CD4-positive, alpha-beta T cell treated with Interleukin-17A for 1 hour (primary cell): ENCODE measurements at regions not wholly inside any gene's neighbourhood (a gene's known extent, or its start where the extent isn't known, plus 50 kb on each side); places are given as distances from the start of the nearest gene placed in this dataset.
"Not testable (repeated sequence)": the region's sequence is repeated elsewhere in the genome, so short reads cannot be mapped to it uniquely, and the experiment has no call there.

Source experiments
- DNase-seq: peaks from one replicate; pipeline ENCODE4 v3.0.0-alpha.2; 2020

- no peak for DNase-seq
Observed at GRCh38 chr3:56954125-56954524, 106.3 kb upstream of the SPATA12 start.

DNA sequence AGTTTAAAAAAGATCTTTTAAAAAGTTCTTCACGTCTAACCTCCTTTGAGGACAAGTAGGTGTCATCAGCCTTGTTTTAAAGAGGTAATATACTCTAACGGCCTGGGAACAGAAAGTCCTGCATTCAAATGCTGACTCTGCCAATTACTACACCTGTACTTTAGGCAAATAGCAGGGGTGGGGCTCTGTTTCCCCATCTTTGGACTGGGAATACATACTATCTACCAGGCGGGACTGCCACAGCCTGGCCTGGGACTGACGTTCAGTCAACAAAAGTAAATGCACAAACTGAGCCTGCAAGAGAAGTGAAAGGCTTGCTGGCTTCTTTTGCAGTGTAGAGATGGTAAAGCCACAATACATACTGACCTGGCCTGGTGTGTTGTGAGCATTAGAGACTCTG is 107.6 kb upstream of the SPATA12 start:
- no peak for DNase-seq

DNA sequence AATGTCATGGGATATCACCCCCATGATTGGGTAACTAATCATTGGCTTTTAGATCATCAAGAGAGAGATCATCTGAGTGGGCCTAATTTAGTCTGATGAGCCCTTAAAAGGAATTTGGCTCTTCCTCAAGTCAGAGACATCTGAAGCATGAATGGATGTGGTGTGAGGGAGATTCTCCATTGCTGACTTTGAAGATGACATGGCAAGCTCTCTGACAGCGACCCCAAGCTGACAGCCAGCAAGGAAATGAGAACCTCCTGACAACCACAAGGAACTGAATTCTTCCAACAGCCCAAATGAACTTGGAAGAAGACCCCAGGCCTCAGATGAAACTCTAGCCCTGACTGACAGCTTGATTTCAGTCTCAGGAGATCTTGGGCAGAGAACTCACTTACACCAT is 108.4 kb upstream of the SPATA12 start:
- no peak for DNase-seq

GRCh38 chr3:56951366-56951765 is 109.1 kb upstream of the SPATA12 start:
- no peak for DNase-seq

- not testable (repeated sequence) for DNase-seq
Observed at GRCh38 chr3:56945378-56945777, 115.1 kb upstream of the SPATA12 start.

DNA sequence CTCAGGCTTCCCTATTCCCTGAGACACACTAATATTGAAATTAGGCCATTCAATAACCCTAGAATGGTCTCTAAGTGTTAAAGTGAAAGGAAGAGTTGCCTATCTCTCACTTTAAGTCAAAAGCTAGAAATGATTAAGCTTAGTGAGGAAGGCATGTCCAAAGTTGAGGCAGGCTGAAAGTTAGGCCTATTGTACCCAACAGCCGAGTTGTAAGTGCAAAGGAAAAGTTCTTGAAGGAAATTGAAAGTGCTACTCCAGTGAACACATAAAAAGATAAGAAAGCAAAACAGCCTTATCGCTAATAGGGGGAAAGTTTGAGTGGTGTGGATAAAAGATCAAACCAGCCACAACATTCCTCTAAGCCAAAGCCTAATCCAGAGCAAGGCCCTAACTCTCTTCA is 117.9 kb upstream of the SPATA12 start:
- no peak for DNase-seq

- DNase-seq: no peak
Observed at GRCh38 chr3:56940976-56941375, 119.5 kb upstream of the SPATA12 start.

- no peak for DNase-seq
Observed at GRCh38 chr3:56940321-56940720, 120.1 kb upstream of the SPATA12 start.

DNA sequence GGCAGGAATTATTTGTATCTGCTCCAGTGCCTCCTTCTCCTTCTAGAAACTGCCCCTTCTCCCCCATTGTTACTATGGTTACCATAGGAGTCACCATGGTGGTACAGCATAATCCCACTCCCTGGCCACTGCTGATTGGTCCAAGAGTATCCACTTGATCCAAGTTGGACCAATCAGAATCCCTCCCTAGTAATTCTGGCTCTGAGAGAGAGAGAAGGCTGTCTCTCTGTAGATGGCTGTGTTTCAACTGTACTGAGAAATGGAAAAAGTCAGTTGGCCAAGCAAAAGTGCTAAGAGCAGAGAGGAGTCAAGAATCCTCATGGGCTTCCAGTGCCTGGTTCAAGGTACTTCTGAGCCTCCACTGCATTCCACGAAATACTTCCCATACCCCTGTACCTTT is 120.6 kb upstream of the SPATA12 start:
- no peak for DNase-seq

DNA sequence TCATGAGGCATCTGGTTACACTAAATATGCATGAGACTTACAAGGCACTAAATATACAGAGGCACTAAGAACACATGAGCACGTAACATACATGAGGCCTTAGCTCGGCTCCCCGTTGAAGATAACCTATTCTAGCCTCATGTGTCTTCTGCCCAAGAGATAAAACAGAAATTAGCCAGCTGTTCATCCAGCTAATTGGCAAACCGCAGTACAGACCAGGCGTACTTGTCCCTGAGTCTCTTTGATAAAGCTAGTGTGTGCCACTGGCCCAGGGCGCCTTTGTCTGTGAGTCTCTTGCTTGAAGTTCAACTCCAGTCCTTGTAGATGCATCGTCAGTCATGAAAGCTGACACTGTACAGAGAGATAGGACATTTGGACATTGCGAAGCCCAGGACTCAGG is 121.9 kb upstream of the SPATA12 start:
- DNase-seq: no peak

- no peak for DNase-seq
Observed at GRCh38 chr3:56937580-56937979, 122.9 kb upstream of the SPATA12 start.

GRCh38 chr3:56935811-56936210 is 124.7 kb upstream of the SPATA12 start:
- DNase-seq: no peak

- not testable (repeated sequence) for DNase-seq
Observed at GRCh38 chr3:56934481-56934880, 126.0 kb upstream of the SPATA12 start.

DNA sequence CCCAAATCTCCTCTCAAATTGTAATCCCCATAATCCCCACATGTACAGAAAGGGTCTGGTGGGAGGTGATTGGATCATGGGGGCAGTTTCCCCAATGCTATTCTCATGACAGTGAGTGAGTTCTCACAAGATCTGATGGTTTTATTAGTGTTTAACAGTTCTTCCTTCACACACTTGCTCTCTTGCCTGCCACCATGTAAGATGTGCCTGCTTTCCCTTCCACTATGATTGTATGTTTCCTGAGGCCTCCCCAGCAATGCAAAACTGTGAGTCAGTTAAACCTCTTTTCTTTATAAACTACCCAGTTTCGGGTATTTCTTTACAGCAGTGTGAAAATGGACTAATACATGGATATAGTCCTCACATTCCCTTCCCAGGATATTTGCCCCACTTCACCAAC is 126.7 kb upstream of the SPATA12 start:
- no peak for DNase-seq

- no peak for DNase-seq
Observed at GRCh38 chr3:56932866-56933265, 127.6 kb upstream of the SPATA12 start.

DNA sequence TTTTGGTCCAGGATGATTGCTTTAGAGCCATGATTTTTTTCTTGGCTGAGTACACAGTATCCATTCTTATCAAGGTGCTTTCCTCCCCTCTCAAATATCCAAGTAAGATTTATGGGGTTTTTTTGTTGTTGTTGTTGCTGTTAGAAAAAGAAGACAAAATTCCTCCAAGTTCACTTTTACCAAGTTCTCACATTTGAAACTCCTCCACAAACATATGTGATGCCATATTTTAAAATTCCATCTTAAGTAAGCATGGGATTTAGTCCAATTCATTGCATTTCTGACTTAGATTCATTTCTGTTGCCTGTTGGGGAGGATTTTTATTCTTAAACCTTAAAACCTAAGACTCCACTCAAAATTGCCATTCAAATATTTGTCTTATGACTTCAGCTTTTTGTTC is 128.6 kb upstream of the SPATA12 start:
- no peak for DNase-seq

DNA sequence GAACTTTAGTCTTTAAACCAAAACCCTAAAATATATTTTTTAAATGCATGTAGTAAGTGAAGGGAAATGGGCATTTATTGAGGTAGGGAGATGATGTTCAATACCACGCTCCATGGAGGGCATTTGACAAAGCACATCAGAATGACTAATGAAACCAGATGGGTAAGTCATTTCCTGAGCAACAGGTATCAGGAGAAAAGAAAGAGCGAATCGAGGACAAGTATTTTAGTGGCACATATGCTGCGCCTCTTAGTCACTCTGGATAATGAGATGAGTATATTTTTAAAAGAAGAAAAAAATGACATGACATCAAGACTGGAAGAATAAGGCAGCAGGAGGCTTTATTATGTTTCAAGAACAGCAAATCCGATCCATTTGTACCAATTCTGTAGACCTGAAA is 129.0 kb upstream of the ARHGEF3 start:
- no peak for DNase-seq

DNA sequence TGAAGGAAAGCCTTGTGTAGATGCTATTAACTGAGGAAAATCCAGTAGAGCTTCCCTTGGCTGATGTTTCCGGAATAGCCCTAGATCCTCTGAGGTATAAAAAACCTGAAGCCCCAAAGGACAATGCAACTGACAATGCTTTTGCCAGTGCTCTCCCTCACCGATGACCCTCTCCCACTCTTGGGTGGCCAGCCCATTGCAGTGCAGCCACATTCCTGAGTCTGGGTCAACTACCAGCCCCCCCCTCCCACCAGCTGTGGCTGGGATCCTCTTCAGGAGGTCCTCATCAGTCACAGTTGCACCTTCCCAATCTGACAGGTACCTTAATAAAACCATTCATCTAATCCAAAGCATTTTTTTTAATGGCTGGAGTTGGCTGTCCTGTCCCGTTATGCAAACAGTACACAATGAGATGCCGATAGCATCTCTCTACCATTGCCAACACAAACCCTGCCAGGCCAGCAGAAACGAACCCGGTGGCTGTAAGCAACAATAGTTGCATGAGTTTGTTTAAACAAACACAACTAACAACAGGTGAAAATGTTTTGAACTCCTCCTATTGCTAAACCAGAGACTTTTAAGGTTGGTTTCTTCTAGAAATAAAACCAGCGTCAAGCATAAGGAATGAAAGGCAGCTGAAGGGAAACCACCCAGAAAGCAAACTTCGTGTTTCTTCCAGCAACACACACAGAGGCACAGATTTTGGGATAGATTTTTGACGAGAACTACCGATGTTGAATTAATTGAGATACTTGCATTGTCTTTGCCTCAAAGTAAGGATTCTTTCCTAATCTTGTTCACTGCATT is 128.3 kb upstream of the ARHGEF3 start:
- no peak for DNase-seq

DNA sequence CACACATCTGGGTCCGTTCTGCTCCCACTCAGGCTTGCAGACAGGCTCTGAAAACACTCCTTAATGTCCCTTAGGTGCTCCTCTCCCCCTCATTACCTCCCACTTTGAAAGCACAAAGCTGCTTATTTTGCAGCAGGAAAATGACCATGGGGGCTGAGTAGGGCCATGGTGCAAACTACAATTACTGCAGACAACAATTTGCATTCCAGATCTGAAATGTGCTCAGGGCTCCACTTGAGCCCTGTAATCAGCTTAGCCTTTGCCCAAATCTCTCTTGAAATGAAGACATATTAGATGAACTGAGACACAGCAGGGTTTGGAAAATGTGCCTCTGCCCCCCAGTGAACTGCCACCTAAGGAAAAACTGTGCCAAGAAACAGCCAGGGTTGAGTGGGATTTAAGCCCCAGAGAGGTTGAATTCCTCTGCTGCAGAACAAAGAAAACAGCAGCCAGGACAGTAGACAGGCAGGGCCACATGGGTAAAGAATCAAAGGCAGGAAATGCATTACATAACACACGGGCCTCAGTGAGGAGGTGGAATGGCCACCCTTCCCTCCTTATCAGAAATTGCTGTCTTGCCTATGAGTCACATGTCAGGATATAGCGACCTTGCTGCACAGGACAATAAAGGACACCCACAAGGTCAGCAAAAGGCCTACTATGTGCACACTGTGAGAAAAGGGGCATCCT is 126.8 kb upstream of the ARHGEF3 start:
- DNase-seq: peak; percentile 65

DNA sequence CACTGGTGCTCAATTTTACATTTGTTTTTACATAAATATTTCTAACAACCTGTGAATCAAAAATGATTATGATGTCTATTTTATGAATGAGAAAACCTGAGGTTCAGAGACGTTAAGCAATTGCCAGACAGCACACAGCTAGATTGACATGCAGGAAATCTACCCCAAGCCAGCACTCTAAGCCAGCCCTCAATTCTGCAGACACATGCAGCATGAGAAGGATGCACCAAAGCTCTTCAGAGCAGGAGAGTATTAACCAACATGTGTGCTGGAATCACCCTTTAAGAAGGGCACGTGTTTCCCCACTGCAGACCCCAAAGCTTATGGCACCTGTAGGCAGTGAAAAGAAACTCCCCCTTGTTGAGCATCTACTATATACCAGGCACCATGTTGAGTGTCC is 126.1 kb upstream of the ARHGEF3 start:
- DNase-seq: no peak

DNA sequence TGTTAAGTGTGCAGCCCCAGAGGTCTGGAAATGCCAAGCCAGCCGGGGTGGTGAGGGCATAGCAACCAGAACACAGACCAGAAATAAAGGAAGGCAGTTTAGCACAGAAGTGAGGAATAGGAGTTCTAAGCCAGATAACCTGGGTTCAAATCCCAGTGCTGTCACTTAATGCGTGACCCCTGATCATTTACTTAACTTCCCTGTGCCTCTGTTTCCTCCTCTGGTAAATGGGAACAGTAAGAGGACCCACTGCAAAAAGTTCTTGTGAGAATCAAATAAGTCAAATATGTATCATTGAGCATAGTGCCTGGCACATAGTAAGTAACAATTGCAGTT is 125.2 kb upstream of the ARHGEF3 start:
- DNase-seq: no peak

DNA sequence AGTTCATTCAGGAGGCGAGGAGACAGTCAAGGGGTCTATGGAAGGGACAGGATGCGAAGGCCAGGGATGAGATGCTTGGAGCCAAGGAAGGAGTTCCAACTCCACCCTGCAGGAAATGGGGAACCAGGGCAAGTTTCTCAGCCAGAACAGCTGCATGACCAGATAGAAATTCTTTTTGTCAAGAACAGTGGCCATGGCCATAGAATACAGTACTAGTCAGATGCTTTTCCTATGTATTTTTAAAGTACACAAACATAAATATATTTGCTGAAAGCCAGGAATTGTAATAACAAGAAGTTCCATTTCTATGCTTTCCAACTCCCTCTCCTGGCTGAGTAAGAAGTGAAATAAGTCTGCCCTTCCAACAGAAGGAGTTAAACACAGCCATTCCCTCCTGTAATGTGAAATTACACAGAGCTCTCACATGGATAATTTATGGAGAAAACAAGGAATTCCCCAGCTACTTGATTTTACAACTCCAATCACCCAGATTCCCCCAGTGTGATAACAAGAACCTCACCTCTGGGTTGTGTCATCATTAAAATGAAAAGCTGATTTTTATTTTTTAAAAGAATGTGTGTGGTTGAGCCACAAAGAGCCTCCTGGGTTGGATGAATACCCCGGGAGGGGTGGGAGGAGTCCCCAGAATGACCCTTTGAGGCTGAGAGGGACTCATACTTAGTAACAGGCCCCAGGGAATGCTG is 124.6 kb upstream of the ARHGEF3 start:
- no peak for DNase-seq

- DNase-seq: not testable (repeated sequence)
Observed at GRCh38 chr3:56924700-56925099, 123.0 kb upstream of the ARHGEF3 start.
